Hypothalamus (tissue), 51 donors: ENCODE measurements at regions not wholly inside any gene's neighbourhood (a gene's known extent, or its start where the extent isn't known, plus 50 kb on each side); places are given as distances from the start of the nearest gene placed in this dataset.

ENCODE experiments used
- DNase-seq, 51 donors: peaks; one replicate each; lab custom pipeline; 2025; lab: John Stamatoyannopoulos, UW

DNA sequence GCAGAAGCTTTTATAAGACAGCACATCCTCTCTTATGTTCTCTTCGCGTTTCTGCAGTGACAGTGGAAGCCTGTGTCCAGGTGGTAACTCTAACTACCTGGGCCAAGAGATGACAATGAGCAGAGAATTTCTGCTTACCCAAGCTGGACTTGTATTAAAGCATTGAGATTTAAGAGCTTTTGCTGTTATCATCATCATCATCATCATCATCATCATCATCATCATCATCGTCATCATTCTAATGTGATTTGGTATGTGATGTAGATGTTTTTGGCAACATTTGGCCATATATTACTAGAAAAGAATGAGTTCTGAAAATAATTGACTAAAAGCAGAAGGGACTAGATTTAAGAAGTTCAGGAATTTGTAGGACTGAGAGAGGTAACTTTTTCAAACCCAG is 401.3 kb downstream of the BRINP1 start:
- no peak for DNase-seq

DNA sequence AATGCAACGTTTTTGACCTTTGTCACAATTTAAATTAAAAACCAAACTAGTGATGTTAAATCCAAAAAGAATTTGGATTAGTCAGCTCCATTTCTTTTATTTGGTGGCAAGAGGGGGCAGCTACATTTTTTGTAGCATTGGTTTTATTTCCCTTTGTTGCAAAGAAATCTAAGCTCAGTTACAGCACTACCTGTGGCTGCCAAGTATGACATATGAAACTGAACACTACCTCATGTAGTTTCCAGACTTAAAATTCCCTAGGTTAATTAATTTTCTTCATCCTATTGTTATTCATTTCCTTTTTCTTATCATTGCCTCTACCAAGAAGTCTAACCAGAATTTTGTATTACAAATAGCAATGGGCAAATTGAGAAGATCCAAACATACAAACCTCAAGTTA is 393.5 kb downstream of the BRINP1 start:
- no peak for DNase-seq

DNA sequence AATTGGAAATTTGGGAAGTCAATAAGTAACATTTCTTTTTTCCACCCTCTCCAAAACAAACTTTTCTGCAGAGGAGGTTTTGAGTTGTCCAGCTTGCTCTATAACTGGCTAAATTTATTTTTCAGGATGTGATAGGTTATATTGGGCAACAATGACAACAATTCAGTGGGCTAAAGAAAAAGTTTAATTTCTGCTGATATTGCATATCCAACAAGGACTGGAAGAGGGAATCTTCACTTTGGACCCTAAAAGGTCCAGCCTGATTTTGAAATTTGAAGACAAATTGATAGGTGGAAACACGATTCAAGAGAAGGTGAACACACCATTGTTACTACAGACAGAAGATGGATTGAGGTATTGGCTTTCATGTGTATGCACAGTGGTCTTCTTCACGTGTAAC is 393.1 kb downstream of the BRINP1 start:
- DNase-seq = no peak

DNA sequence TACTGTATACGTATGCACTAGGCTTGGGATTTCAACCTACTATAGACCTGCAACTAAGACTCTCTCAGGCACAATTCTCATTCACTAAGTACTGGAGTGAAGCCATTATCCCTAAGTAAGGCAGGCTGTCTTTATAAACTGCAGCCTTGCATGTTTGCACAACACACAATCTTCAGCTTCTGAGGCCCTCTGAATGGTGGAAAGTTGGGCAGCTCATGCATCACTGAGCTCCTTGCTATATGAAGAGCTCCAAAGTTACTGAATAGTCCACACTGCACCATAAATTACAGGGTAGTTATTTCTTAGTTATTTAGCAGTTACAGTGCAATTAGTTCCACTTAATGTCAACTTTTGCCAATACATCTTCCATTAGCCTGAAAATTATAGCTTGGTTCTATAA is 384.6 kb downstream of the BRINP1 start:
- DNase-seq = no peak

DNA sequence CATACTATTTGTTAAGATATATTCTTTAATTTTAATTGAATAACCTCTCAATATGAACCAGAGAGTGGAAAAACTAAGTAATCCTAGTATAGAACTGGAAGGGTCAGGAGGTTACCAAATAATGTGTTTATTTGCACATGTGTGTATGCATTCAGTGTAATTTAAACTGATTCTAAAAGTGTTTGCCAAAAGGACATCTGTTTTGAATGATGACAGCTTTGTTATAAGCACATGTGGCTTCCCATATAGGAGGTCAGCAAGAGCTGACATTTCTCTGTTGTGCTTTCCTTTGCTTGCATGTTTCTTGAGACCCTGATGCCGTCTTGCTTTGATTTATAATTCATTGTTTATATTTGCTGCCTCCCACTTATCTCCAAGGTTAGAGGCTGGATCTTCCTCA is 383.4 kb downstream of the BRINP1 start:
- no peak for DNase-seq

DNA sequence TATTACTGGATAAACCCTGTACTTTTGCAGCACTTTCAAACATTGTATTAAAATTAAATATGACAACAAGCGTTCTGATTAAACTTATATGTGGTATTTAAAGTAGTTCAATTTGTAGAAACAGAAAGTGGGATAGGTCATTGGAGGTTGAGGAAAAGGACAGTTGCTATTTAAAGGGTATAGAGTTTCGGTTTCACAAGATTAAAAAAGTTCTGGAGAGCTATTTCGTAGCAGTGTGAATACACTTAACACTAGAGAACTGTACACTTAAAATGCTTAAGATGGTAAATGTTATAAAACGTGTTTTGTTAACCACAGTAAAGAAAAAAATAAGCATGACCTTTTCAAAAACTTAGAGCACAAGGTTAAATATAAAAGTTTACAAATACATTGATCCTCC is 382.1 kb downstream of the BRINP1 start:
- DNase-seq = no peak

DNA sequence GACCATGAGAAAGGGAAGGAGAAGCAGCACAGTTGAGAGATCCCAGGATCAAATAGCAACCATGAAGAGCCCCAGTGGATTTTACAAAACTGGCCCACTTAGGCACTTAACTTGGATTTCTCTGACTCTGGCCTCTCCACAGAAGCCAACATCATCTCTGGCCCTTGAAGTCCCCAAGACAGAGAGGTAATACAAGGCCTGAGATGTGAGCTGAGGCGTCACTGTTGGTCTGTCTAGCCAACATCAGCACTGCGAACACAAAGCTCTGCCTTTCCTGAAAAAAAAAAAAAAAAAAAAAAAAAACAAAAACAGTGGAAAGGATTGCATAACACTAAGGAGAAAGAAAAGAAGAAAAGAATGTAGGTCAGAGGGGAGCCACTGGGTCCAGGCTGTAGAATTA is 378.3 kb downstream of the BRINP1 start:
- DNase-seq = no peak

DNA sequence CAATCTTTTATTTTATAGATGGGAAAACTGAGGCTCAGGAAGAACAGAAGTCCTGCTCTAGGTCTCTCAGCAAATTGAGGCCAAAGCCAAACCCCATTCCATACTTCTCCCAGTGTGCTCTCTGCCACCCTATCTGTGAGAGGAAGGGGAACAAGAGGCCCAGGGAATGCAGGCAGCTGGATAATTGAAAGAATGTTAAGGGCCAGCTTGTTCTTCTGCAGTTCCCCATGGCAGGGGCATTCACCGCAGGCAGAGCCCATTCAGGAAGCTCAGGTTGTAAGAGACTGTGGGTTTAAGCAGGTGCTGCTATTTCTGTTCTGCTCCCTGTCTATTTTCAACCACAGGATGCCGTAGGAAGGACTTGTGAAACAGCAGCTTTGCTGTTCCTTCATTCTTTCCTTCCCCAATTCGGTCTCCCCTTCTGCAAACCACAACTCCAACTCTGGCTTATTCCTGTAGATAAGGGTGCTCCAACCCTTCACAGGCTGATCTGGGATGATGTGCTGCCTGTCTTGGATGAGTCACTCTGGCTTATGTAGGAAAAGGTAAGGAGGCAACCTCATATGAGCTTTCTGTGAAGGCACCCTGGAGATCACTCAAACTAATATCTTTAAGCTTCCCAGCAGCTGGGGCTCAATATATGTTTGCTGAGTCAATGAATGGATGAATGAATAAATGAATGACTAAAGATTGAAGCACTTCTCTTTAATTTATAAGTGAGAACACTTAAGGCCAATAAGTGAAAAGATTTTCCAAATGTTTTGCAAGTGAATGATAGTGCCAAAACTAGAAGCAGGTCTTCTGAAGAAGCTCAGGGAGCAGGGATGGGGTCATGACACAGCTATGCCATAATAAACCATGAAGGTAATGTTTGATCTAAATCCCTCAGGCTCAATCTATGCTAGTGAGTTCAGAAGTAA is 377.6 kb downstream of the BRINP1 start:
- no peak for DNase-seq

DNA sequence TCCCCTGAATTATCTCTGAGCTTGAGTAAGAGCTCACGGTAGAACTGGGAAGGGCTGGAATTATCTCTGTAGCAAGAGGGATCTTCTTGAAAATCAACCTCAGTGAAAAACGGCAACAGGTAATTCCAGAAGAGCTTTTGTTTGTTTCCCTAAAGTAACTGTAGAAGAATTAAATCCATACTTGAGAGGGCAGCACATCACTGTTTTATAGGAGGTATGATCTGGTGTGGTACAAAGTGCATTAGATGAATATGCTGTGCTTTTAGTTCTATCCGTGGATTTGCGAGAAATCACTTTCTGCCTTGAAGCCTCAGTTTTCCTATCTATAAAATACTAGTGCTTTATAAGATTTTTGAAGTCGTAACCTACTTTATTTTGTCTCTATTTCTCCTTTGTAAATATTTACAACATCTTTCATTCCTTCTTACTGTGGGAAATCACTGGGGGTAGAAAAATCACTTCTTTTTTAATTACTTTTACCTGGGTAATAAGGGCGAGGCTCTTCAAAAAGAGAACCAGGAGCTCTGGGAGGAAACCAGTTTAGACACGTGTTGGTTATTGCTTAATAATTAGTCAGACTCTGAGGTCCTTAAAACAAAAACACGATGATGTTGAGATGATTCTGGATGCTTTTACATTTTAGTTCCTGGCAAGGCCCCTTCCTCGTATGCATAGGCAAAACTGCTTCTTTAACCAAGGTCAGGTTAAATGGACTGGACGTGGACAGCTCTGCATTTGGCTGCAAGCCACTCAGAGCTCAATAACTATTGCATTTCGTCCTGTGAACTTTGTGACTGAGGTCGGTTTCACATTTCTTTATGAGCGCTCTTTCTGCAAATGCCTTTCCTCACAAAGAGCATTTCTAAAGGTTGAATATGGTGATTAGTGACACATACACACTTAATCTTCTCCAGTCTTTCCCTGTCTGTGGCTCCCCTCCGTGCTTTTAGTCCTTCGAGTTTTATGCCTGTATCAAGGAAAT is 376.1 kb downstream of the BRINP1 start:
- no peak for DNase-seq

DNA sequence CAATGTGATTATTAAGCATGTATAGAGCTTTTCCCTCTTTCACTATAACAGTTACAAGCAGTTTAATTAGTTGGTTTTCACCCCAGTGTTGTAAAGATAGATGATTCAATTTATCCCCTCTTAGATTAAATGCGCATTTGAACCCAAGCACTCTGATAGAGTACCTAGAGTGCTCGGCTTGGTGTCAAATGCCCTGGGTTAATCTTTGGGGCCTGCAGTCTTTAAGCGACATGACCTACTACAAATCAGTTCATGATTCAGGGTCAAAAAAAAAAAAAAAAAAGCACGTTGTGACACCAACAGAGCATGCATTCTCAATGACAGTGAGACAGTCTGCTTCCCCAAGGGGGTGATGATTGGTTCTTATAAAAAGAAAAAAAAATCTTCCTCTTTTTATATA is 375.3 kb downstream of the BRINP1 start:
- DNase-seq = no peak

DNA sequence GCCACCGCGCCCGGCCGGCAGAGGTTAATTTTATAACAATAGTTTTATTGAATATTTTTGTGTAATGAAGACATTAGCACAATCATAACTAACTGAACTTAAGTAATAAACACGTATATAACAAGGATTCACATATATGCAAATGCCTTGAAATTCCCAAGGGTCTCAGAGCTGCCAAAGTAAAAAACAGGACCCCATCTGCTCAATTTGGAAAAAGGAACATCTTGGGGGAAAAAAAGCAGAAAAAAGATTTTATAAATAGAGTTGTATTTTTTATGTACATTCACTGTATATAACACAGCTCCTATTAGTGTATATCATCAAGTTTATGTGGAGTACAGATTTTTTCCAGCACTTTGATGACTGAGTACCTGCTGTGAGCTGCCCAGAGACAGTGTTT is 366.7 kb downstream of the BRINP1 start:
- DNase-seq = no peak

DNA sequence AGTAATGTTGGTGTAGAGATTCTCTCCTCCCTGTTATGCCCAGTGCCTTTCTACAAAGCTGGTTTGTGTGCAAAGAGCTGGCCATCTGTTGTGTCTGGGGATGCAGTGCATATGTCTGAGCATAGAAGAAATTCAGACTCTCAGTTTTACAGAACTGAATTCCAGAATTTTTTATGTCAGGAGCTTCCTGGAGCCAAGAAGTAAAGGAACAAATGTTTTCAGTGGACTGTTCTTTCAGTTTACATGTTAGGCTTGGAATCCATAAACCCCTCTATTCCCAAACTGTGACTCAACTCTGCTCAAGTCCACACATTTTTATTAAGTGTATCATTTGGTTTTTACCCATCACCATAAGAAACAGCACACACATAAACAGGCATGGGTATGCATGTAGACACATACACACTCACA is 366.0 kb downstream of the BRINP1 start:
- peak in 1 of 51 donors; percentile 2 for DNase-seq

DNA sequence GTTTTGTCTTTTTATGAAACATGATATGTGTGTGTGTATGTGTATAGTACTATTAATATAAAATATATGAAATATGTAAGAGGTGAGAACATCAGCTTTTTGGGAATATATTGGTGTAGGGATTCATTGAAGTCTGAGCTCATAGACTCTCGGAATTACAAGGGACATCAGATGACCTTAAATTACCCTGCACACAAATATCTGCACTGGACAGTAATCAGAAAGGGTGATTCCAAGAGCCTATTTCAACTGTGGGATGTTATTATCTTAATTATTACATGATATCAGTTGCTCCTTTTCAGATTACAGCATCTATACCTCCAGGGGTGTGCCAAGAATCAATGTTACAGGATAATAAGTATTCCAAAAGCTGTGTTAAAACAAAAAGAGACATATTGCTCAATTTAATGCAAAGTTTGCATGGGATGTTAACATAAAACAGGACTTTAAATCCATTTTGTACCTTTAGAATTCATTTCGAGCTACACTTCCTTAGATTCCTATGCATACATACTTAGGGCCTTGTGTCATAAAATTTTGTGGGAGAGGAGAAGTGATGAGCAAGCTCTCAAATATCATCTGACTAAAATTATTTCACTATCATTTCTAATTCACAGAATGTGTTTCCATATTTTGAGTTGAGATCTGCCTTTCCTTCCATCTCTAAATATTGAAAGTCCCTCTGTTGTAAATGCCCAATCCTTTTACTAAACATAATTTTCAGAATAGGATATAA is 365.2 kb downstream of the BRINP1 start:
- DNase-seq = no peak

DNA sequence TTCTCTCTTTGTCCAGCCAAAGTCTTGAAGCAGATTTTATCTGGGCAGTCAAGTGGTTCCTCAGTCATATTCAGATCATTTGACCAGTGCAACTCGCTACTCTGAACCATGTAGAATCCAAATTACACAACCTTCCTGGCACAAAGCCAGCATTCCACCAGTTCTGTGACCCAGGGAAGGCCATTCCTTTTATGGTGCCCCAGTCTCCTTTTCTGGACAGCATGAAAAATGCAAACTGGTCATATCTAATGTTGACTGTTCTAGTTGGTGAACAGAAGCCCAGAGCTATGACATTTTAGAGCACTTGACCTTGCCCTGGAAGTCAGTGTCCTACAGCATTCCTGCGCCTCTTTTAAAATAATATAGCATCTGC is 364.6 kb downstream of the BRINP1 start:
- peak in 2 of 51 donors; percentile 3 to 6 for DNase-seq

DNA sequence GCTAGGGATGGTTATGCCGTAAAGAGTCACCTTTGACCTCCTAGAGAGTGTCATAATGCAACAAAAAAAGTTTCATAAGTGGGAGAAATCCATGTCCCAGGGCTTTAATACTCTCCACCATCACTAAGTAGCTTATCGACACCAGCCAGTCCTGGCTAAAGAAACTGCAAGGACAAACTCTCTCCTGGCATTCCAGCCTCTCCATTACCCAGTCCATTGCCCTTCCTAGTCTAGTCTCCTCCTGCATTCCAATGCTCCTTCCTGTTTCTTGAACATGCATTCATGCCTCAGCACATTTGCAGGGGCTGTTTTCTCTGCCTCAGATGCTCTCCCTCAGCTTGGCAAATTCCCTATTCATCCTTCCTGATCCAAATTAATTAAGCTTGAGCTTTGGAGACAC is 364.1 kb downstream of the BRINP1 start:
- DNase-seq = no peak

DNA sequence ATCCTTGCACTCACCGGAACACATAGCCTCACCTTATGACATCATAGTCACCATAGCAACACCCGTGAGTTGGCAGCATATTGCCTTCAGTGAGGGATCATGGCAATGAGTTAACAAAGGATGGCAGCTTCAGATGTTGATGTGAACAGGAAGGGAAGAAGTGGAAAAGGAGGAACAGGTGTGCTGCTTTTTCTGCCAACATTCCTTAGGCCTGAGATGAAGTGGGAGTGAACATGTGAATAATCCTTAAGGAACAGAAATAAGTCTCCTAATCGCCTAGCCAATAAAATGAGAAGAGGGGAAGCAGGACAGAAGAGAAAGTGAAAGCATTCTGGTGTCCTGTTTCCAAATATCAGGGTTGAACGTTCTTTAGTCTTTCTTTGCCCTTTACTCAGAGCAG is 360.0 kb downstream of the BRINP1 start:
- peak in 3 of 51 donors; percentile 1 to 27 (median 10) for DNase-seq

DNA sequence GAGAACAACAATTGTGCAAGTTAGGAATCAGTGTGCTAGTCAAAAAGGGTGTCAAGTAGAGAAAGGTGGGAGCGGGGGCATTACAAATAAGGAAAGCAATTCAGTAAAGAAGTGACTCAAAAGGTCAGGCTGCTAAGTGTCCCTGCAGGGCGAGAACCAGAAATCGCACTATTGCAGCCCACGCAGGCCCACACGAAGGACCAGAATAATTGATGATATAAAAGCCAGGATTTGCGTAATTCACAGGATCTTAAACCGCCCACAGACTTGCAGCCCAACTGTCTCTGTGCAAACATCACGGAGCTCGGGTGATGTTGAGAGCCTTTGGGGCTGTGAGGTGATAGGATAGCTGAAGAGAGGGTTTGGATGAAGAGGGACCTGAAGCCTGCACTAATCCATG is 349.0 kb downstream of the BRINP1 start:
- DNase-seq = peak in 1 of 51 donors; percentile 9

DNA sequence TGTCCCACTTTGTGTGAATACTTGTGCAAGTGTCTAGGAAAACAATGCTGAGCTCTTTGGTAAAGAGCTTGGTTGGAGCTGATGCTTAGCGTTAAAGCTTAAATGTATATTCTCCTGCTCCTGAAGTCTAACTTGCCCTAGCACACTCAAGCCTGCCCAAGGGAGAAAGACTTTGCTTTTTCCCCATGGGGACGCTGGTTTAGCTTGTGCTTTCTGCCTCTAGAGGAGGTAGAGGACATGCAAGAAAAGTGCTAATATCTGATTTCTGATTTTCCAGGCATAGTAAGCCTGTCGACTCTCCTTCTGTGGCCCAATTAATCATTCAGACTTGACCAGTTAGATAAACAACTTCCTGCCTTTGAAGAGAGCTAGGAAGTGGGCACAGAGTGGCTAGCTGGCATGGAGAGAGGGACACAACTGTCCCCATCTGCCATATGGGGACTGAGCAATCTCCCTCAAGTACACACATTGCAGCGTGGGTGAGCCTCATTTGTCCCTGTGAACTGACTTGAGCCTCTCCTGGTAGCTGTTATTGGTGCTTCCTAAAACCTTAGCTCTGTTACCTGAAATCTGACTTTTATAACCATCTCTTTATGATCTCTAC is 348.4 kb downstream of the BRINP1 start:
- DNase-seq = peak in 1 of 51 donors; percentile 9

DNA sequence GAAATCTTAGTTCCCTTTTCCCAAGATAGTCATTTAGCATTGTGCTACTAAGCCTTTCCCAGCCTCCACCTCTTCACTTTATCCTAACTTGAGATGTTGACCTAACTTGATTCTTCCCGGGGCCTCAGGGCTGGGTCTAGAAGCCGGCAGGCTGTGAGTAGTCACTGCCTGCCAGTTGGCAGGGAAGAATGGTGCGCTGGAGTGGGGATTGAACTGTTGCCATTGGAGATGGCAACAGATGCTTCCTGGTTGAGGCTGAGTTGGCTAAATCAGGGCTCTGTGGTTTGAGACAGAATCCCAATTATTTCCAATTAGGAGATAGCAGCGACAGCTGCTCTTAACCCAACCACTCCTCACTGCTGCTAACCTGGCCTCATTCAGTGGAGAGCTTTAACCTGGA is 343.1 kb downstream of the BRINP1 start:
- DNase-seq = peak in 39 of 51 donors; percentile 1 to 77 (median 41)
